Right lobe of liver (tissue), 4 donors: ENCODE measurements at regions not wholly inside any gene's neighbourhood (a gene's known extent, or its start where the extent isn't known, plus 50 kb on each side); places are given as distances from the start of the nearest gene placed in this dataset.
"Not testable (repeated sequence)": the region's sequence is repeated elsewhere in the genome, so short reads cannot be mapped to it uniquely, and the experiment has no call there.

Source experiments
- POLR2A ChIP-seq: fragments of 450-650 bp; IDR thresholded peaks from one replicate; pipeline ENCODE4 v1.6.1; 2017; ENCODE audit warnings: antibody characterized with exemption, mild to moderate bottlenecking
- TF ChIP-seq, protein P1 (sequence below), 4 donors: fragments of 200-600 bp in 3 of 4; fragments of 450-650 bp in 1 of 4; IDR thresholded peaks; one replicate each; pipeline versions ENCODE4 v1.5.1 to v1.8.0; 2016 to 2022; ENCODE audit warnings: antibody characterized with exemption in 4 of 4, mild to moderate bottlenecking in 2 of 4
- donor health status: DM: no; HTN: no; CAD: no.
- donor health status: DM: no; HTN: no; CAD: no.
- donor health status: DM: no; HTN: yes; CAD: no.

DNA sequence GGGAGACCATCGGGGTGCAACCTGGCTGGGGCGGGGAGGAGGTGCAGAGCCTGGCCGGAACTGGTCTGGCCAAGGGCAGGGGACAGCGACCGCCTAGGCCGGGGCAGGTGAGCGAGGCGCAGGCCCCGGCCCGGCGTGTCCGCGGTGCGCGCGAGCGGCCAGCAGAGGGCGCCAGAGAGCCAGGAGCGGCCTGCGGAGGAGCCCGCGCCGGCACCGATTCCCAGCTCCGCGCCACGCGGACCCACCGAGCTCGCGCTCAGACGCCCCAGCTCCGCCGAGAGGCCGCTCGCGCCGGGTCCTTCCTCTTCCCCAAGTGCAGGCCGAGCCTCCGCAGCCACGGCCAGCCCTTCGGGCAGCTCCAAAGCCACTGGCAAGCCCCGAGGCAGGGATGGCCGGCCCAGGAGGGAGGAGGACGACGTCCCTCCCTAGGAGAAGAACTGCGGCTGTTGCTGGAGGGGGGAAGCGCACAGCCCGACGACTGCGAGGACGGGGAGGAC, 128.9 kb upstream of the HMX1 start:
- TF ChIP-seq, protein P1, sequence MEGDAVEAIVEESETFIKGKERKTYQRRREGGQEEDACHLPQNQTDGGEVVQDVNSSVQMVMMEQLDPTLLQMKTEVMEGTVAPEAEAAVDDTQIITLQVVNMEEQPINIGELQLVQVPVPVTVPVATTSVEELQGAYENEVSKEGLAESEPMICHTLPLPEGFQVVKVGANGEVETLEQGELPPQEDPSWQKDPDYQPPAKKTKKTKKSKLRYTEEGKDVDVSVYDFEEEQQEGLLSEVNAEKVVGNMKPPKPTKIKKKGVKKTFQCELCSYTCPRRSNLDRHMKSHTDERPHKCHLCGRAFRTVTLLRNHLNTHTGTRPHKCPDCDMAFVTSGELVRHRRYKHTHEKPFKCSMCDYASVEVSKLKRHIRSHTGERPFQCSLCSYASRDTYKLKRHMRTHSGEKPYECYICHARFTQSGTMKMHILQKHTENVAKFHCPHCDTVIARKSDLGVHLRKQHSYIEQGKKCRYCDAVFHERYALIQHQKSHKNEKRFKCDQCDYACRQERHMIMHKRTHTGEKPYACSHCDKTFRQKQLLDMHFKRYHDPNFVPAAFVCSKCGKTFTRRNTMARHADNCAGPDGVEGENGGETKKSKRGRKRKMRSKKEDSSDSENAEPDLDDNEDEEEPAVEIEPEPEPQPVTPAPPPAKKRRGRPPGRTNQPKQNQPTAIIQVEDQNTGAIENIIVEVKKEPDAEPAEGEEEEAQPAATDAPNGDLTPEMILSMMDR (IDR thresholded peaks at IDR 0.05), result peak; percentile 76 to 93 (median 83)
- not testable (repeated sequence) for TF ChIP-seq POLR2A
